Ishikawa (cell line): ENCODE measurements at regions not wholly inside any gene's neighbourhood (a gene's known extent, or its start where the extent isn't known, plus 50 kb on each side); places are given as distances from the start of the nearest gene placed in this dataset.

Experiments used
- CEBPB ChIP-seq: IDR thresholded peaks from 2 replicates; pipeline ENCODE4 v1.6.1; 2012
- CREB1 ChIP-seq: IDR thresholded peaks from 2 replicates; pipeline ENCODE4 v1.6.1; 2012; ENCODE audit warnings: low read depth
- EGR1 ChIP-seq: IDR thresholded peaks from 2 replicates; pipeline ENCODE4 v1.6.1; 2012
- EP300 ChIP-seq: IDR thresholded peaks from 2 replicates; pipeline ENCODE4 v1.6.1; 2012; ENCODE audit warnings: borderline replicate concordance
- FOXM1 ChIP-seq: IDR thresholded peaks from 2 replicates; pipeline ENCODE4 v1.6.1; 2012; ENCODE audit warnings: low read depth, borderline replicate concordance
- MAX ChIP-seq: IDR thresholded peaks from 2 replicates; pipeline ENCODE4 v1.6.1; 2012
- NFIC ChIP-seq: IDR thresholded peaks from 2 replicates; pipeline ENCODE4 v1.6.1; 2012
- RAD21 ChIP-seq: IDR thresholded peaks from 2 replicates; pipeline ENCODE4 v1.6.1; 2012; ENCODE audit warnings: low read depth
- REST ChIP-seq: IDR thresholded peaks from 2 replicates; pipeline ENCODE4 v1.6.1; 2012; ENCODE audit warnings: low read depth, mild to moderate bottlenecking
- TAF1 ChIP-seq: IDR thresholded peaks from 2 replicates; pipeline ENCODE4 v1.6.1; 2012; ENCODE audit warnings: low read depth, mild to moderate bottlenecking
- TCF12 ChIP-seq: IDR thresholded peaks from 2 replicates; pipeline ENCODE4 v1.6.1; 2012; ENCODE audit warnings: low read depth
- TEAD4 ChIP-seq: IDR thresholded peaks from 2 replicates; pipeline ENCODE4 v1.6.1; 2012
- YY1 ChIP-seq: IDR thresholded peaks from 2 replicates; pipeline ENCODE4 v1.6.1; 2012; ENCODE audit warnings: low read depth

- TF ChIP-seq REST (no peak), EP300 (no peak), MAX (no peak), RAD21 (no peak), TAF1 (no peak), CEBPB (no peak), CREB1 (no peak), NFIC (no peak), TCF12 (no peak), TEAD4 (no peak), YY1 (no peak), FOXM1 (no peak), EGR1 (no peak)
These were observed 384.7 kb upstream of the MEIS2 start for GRCh38 chr15:37485056-37485455.
